Cerebellar cortex (tissue), 1 donor: ENCODE measurements at regions not wholly inside any gene's neighbourhood (a gene's known extent, or its start where the extent isn't known, plus 50 kb on each side); places are given as distances from the start of the nearest gene placed in this dataset.
"Not testable (repeated sequence)": the region's sequence is repeated elsewhere in the genome, so short reads cannot be mapped to it uniquely, and the experiment has no call there.

Experiments
- DNase-seq: peaks from one replicate; pipeline ENCODE4 v3.0.0-alpha.2; 2015; ENCODE audit warnings: low spot score

GRCh38 chr6:141394125-141394536, 738.6 kb upstream of the GJE1 start:
- no peak for DNase-seq

GRCh38 chr6:141393405-141394124, 739.2 kb upstream of the GJE1 start:
- no peak for DNase-seq

DNA sequence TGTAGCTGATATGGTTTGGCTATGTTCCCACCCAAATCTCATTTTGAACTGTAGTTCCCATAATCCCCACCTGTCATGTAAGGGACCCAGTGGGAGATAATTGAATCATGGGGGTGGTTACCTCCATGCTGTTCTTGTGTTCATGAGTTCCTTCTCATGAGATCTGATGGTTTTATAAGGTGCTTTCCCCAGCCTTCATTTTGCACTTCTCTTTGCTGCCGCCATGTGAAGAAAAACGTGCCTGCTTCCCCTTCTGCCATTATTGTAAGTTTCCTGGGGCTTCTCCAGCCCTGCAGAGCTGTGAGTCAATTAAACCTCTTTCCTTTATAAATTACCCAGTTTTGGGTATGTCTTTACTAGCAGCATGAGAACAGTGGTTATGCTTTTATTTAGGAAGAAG, 741.6 kb upstream of the GJE1 start:
- not testable (repeated sequence) for DNase-seq

DNA sequence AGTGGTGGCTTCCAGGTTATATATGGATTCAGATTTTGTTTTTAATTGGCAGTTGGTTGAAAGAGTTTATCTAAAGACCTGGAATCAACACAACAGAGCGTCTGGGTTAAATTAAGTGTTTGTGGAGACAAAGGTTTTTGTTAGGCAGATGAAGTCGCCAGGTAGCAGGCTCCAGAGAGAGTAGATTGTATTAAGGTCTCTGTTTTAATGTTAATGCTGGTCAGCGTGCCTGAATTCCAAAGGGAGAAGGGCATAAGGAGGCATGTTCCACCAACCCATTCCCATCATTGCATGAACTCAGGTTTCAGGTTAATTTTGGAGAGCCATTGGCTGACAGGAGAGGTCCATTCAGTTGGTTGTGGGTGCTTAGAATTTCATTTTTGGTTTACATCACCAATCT, 744.1 kb upstream of the GJE1 start:
- no peak for DNase-seq

DNA sequence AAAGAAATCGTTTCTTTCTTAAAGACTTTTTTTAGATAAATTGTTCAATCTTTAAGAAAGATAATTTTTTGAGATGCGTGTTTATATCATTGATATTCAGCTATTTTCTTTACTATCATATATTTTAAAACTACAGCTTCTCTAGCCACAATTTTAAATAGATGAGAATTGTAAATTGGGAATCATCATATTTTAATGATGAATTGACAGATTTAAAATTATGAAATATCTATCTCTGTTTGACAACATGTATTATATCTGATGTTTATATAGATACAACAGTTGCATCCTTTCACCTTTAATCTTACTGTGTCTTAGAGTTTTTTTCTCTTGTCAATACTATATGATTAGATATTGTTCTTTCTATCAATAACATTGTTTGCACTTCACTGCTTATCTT, 762.3 kb upstream of the GJE1 start:
- no peak for DNase-seq

DNA sequence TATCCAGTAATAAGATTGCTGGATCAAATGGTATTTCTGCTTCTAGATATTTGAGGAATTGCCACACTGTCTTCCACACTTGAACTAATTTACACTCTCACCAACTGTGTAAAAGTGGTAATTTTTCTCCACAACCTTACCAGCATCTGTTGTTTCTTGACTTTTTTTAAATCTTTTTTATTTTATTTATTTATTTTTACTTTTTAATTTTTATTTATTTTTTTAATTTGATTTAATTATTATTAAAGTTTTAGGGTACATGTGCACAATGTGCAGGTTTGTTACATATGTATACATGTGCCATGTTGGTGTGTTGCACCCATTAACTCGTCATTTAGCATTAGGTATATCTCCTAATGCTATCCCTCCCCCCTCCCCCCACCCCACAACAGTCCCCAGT, 765.9 kb upstream of the GJE1 start:
- DNase-seq: not testable (repeated sequence)

DNA sequence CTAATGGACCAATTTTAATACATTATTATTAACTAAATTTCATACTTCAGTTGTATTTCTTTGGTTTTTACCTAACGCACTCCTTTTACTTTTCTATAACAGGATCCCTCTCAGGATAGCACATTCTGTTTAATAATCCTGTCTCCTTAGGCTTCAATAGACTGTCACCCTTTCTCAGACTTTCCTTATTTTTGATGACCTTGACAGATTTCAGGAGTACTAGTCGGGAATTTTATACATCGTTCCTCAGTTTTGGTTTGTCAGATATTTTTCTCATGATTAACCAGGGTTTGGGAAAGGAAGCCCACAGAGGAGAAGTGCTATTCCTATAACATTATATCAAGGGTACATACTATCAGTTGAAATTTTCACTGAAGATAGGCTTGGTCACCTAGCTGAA, 768.0 kb upstream of the GJE1 start:
- DNase-seq: no peak

- no peak for DNase-seq
Measured at GRCh38 chr6:141364232-141364631, 768.5 kb upstream of the GJE1 start.

DNA sequence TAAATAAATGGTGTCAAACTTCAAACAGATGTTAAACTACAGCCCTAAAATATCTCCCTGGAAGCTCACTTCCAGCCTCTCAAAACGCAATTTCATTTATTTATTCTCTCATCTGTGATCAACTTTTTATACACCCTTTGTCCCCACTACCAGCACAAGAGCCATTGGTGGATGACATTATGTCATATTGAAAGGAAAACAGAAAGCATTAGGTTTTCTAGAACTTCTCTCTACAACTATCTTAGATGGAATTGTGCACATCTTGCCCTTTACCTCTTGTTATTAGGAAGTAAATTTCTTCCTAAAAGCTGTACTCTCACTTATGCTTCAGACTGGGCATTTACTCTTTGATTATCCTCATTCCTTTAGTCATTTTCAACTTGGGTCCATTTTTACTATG, 771.2 kb upstream of the GJE1 start:
- DNase-seq: no peak

GRCh38 chr6:141359953-141360352, 772.8 kb upstream of the GJE1 start:
- no peak for DNase-seq

DNA sequence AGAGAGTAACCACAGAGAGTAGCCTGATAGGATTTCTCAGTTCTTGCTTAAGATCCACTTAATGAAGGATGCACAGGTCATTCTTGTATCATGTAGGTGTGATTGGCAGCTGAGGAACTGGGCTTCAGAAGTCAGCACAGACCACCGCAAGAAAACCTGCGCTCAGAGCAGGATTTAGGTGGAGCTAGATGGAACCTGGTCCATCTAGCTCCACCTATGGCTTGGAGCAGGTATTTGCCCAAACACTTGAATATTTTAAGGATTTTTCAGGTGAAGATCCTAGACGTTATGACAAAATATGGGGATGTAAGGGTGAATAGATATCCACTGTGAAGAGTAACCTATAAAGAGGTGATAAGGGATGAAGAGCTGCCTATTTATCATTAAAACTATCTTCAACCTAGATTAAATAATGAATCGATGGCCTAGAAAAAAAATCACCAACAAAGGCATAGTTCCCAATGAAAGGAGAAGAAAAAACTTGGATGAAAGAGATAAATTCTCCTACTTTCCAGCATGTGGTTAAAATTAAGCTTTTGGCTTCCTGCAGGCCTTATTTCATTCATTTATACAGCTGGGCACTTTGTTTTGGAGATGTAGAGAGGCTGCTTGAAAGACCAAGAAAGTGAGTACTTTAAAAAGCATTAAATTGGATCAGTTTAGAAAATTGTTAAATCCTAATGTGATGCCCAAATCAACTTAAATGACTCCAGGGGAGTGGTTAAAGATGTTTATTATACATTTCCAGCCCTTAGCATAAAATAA, 778.4 kb upstream of the GJE1 start:
- DNase-seq: no peak

DNA sequence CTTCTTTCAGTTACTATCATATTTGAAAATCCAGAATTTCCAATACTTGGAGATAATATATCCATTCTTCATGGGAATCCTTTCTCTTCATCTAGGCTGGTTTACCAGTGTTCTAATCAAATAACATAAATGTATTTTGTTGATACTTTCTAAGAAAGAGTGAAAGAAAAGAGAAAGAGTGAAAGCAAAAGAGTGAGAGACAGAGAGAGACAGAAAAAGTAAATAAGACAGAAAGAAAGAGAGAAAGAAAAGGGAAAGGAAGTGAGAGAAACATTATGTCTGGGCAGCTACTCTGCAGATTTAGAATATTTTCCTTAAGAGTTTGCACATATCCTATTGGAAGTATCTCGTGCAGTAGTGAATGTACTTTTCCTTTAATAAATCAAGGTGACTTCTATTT, 781.0 kb upstream of the GJE1 start:
- no peak for DNase-seq

DNA sequence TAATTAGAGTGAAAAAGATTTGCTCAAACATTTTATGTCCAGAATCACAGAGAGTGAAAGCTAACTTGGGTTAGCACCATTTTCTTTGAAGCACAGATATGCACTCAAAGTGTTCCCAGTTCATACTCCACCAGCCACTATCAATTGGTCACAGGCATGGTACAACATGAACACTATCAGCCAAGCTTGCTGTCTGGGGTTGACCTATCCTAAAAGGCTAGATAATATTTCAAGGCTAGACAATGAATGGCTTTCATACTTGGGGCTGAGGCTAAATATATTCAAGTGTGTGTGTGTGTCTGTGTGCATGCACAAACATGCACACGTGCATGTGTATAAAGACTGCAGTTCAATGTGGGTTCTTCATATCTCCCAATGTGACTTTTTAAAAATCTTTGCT, 783.0 kb upstream of the GJE1 start:
- no peak for DNase-seq

DNA sequence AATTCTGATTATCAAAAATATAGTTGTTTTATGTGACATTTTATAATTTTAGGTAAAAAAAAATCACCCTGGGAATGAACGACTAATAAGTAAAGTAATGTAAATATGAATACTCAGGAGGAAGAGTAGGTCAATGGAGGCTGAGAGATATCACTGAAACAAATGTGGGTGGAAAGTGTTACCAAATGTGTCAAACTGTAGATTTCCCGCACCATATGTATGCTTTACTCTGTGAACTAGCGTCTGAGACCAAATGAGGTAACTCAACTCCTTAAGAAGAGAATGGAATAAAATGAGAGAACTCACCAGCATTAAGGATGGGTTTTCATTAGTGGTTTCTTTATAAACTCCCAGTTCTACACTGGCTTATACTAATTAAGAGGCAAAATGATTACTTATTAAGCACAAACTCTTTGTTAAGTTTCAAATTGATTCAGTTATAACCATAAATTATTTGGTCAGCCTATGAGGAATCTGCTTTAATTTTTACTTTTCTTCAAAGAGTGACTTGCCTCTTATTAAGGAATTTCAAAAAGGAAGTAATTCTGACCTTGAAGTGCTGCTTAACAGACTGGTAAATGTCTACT, 784.7 kb upstream of the GJE1 start:
- DNase-seq: no peak

- DNase-seq: no peak
Measured at GRCh38 chr6:141347086-141347485, 785.6 kb upstream of the GJE1 start.

- DNase-seq: no peak
Measured at GRCh38 chr6:141346535-141346934, 786.2 kb upstream of the GJE1 start.

DNA sequence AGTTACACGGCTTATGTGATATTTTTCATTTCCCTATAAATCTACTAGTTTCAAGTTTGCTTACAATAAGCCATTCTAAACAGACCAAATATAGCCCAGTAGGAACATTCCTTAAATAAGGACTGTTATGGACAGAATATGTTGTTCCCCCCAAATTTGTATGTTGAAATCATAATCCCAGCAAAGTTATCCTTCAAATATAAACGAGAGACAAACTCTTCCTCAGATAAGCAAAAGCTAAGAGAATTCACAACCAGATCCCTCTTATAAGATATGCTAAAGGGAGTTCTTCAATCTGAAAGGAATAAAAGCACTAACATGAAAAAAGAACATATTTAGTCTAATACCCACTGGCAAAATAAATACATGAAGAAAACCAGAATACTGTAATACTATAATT, 795.5 kb upstream of the GJE1 start:
- DNase-seq: no peak

DNA sequence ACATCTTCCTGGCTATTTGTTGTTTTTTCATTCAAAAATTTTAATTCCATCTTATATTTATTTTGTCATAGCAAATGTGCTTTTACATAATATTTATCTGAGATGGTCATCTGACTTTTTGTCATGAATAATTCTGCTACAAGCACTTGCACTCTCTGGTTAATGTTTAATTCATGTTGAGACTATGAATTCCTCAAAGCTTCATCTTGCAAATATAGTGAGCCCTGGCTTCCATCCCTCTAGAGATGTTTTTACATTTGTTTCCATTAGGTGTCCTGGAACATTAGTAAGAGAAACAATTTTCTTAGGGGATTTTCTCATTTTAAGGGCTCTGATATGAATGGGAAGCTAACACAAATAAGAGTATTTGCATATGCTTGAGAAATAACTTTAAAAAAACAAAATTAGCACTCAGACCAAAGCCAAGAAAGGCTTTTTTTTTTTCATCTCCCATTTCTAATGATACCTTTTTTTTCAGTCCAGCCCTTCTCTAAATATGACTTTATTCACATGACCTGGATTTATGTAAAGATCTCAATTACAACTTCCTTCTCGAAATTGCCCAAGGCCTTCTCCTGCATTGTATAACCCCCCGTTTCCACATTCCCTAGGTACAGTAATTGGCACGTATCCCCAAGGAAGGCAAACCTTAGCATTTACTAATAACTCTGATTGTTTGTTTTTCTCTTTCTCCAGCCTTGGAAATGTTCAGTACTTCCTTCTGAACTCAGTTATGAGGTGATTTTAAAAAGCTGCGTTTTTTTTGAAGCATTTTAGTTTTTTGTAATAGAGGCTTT, 797.0 kb upstream of the GJE1 start:
- no peak for DNase-seq

DNA sequence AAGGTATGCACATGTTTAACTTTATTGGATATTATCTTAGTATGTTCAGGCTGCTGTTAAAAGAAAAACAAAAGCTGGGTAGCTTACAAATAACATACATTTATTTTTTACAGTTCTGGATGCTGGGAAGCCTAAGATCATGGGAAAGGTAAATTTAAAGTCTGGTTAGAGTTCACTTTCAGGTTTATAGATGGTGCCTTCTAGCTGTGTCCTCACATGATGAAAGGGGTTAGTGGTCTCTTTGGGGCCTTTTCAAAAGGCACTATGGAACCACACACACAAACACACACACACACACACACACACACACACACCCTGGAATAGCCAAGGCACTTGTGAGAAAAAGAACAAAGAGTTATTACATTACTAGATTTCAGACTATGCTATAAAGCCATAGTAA, 805.8 kb upstream of the GJE1 start:
- DNase-seq: no peak

- DNase-seq: no peak
Measured at GRCh38 chr6:141326426-141326825, 806.3 kb upstream of the GJE1 start.

DNA sequence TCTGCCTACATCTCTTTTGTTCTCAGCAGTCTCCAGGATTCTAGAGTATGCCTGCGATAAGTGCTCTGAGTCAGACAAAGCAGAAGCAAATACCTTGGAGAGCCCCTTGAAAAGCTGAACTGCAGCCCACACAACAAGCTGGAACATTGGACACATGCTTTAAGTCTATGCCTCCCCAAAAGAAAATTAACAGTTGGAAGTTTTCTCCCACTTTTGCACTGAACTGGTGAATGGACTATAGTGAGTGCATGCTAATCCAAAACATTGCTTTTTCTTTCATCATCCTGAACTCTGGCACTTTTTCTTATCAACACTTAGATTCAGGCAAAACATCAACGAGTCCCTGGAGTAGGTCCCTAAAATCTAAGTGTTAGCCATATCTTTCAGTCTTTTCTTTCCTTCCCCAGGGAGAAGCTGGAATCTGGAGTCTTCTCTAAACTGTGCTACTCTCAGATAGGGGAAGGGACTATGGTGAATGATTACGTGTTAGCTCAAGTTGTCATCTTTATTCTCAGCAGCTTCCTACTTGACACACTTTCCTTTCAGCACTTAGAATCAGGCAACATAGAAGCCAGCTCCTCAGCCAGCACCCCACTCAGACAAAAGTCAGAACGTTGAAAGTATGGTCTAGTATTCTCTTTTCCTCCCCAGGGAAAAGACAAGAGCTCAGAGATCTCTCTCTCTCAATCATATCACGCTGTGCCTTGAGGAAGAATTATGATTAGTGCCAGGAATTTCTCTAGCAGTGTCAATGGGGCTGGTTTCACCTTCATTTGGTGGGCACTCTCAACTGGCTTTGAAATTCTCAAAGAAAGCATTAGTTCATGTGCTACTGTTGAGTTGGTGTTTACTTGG, 811.0 kb upstream of the GJE1 start:
- DNase-seq: no peak

GRCh38 chr6:141316236-141316635, 816.5 kb upstream of the GJE1 start:
- DNase-seq: no peak
